Fibroblast of pulmonary artery (primary cell): ENCODE measurements at regions not wholly inside any gene's neighbourhood (a gene's known extent, or its start where the extent isn't known, plus 50 kb on each side); places are given as distances from the start of the nearest gene placed in this dataset.

Experiments
- DNase-seq: peaks from one replicate; pipeline ENCODE4 v3.0.0-alpha.2; 2010; ENCODE audit warnings: low read depth
- H3K4me3 ChIP-seq: replicated peaks from 2 replicates; pipeline ENCODE4 v1.5.1; 2011; ENCODE audit warnings: low read depth, mild to moderate bottlenecking, control low read depth, low read length, moderate library complexity
- CTCF ChIP-seq: IDR thresholded peaks from 2 replicates; pipeline ENCODE4 v1.5.1; 2011; ENCODE audit warnings: mild to moderate bottlenecking, control low read depth, low read length, inconsistent platforms; ENCODE audit errors: missing control alignments

GRCh38 chr11:36945384-36945783 is 347.3 kb upstream of the RAG2 start:
- H3K4me3 ChIP-seq: no peak overlapping the region
- peak; percentile 50 for TF ChIP-seq CTCF
- peak; percentile 17 for DNase-seq

- no peak for DNase-seq
- H3K4me3 ChIP-seq: no peak overlapping the region
- TF ChIP-seq CTCF: no peak
Observed at GRCh38 chr11:36933481-36933880, 335.4 kb upstream of the RAG2 start.

- DNase-seq: no peak
- no peak for TF ChIP-seq CTCF
- no peak overlapping the region for H3K4me3 ChIP-seq
Observed at GRCh38 chr11:36931139-36931538, 333.1 kb upstream of the RAG2 start.

GRCh38 chr11:36930256-36930655 is 332.2 kb upstream of the RAG2 start:
- H3K4me3 ChIP-seq: no peak overlapping the region
- DNase-seq: no peak
- no peak for TF ChIP-seq CTCF

GRCh38 chr11:36929401-36929800 is 331.4 kb upstream of the RAG2 start:
- no peak for DNase-seq
- no peak for TF ChIP-seq CTCF
- no peak overlapping the region for H3K4me3 ChIP-seq

- H3K4me3 ChIP-seq: no peak overlapping the region
- DNase-seq: no peak
- no peak for TF ChIP-seq CTCF
Observed at GRCh38 chr11:36928621-36929020, 330.6 kb upstream of the RAG2 start.

- no peak for TF ChIP-seq CTCF
- H3K4me3 ChIP-seq: no peak overlapping the region
- no peak for DNase-seq
Observed at GRCh38 chr11:36899800-36900199, 301.8 kb upstream of the RAG2 start.
